GM23338 (cell line): ENCODE measurements at regions not wholly inside any gene's neighbourhood (a gene's known extent, or its start where the extent isn't known, plus 50 kb on each side); places are given as distances from the start of the nearest gene placed in this dataset.

ENCODE experiments used
- ATAC-seq: fragments of 200-7000 bp; cut with Tn5 transposase; 3 replicates; pipeline ENCODE4 v1.9.1; 2020
- DNase-seq: peaks from one replicate; pipeline ENCODE4 v3.0.0-alpha.2; 2015; ENCODE audit warnings: low spot score
- H2AFZ ChIP-seq: fragments of 200-600 bp; sonication (generic); 2 replicates; pipeline ENCODE4 v1.8.0; 2016; ENCODE audit warnings: antibody characterized with exemption, mild to moderate bottlenecking, moderate library complexity
- H3F3A ChIP-seq: fragments of 200-600 bp; sonication (generic); replicated peaks from 2 replicates; pipeline ENCODE4 v1.8.0; 2017; ENCODE audit warnings: antibody characterized with exemption, mixed run types, low read depth
- H3K27ac ChIP-seq: fragments of 200-600 bp; sonication (generic); 2 replicates; pipeline ENCODE4 v1.6.1; 2016; ENCODE audit warnings: low read depth
- H3K27me3 ChIP-seq: fragments of 200-600 bp; sonication (generic); 2 replicates; pipeline ENCODE4 v1.8.0; 2016; ENCODE audit warnings: mild to moderate bottlenecking, mixed run types, moderate library complexity; ENCODE audit not compliant: insufficient read depth
- H3K36me3 ChIP-seq: fragments of 200-600 bp; sonication (generic); 2 replicates; pipeline ENCODE4 v1.8.0; 2016; ENCODE audit warnings: mild to moderate bottlenecking; ENCODE audit not compliant: insufficient read depth
- H3K4me1 ChIP-seq: fragments of 200-600 bp; sonication (generic); 2 replicates; pipeline ENCODE4 v1.8.0; 2016; ENCODE audit warnings: mild to moderate bottlenecking, moderate library complexity; ENCODE audit not compliant: insufficient read depth
- H3K4me2 ChIP-seq: fragments of 200-600 bp; sonication (generic); 2 replicates; pipeline ENCODE4 v1.7.1; 2017; ENCODE audit warnings: mixed run types
- H3K4me3 ChIP-seq: fragments of 200-600 bp; sonication (generic); 2 replicates; pipeline ENCODE4 v1.6.1; 2016; ENCODE audit warnings: mixed run types
- H3K79me2 ChIP-seq: fragments of 200-600 bp; sonication (generic); replicated peaks from 2 replicates; pipeline ENCODE4 v1.8.0; 2017; ENCODE audit warnings: mild to moderate bottlenecking; ENCODE audit not compliant: insufficient read depth
- H3K9me2 ChIP-seq: fragments of 200-600 bp; sonication (generic); 2 replicates; pipeline ENCODE4 v1.8.0; 2017; ENCODE audit not compliant: insufficient read depth
- H4K20me1 ChIP-seq: fragments of 200-600 bp; sonication (generic); replicated peaks from 2 replicates; pipeline ENCODE4 v1.8.0; 2017; ENCODE audit warnings: mild to moderate bottlenecking; ENCODE audit not compliant: insufficient read depth
- H3K27ac Mint-ChIP-seq: 2 replicates; pipeline ENCODE4 v1.8.0; 2020; ENCODE audit warnings: inconsistent platforms, mild to moderate bottlenecking, moderate library complexity, mixed read lengths
- H3K27me3 Mint-ChIP-seq: 3 replicates; pipeline ENCODE4 v1.8.0; 2022; ENCODE audit warnings: low read depth, mild to moderate bottlenecking, moderate library complexity, mixed read lengths, inconsistent platforms; ENCODE audit not compliant: insufficient read depth, poor library complexity
- H3K36me3 Mint-ChIP-seq: 3 replicates; pipeline ENCODE4 v1.8.0; 2021; ENCODE audit warnings: low read depth, mild to moderate bottlenecking, inconsistent platforms, moderate library complexity, mixed read lengths
- H3K4me1 Mint-ChIP-seq: 3 replicates; pipeline ENCODE4 v1.8.0; 2020; ENCODE audit warnings: mild to moderate bottlenecking, inconsistent platforms, mixed read lengths
- H3K4me3 Mint-ChIP-seq: 3 replicates; pipeline ENCODE4 v1.8.0; 2021; ENCODE audit warnings: moderate library complexity, mild to moderate bottlenecking, inconsistent platforms, mixed read lengths
- H3K9me3 Mint-ChIP-seq: 3 replicates; pipeline ENCODE4 v1.8.0; 2020; ENCODE audit warnings: moderate library complexity, mild to moderate bottlenecking, inconsistent platforms, mixed read lengths
- JUNB ChIP-seq: IDR thresholded peaks from one replicate; pipeline ENCODE4 v1.6.1; 2016; ENCODE audit warnings: antibody characterized with exemption; ENCODE audit not compliant: unreplicated experiment
- REST ChIP-seq: IDR thresholded peaks from one replicate; pipeline ENCODE4 v1.6.1; 2018; ENCODE audit warnings: antibody characterized with exemption; ENCODE audit not compliant: unreplicated experiment
- ZNF462 ChIP-seq: fragments of 250-450 bp; sonication (Bioruptor Pico); IDR thresholded peaks from 2 replicates; pipeline ENCODE4 v1.5.0; 2020; ENCODE audit warnings: mild to moderate bottlenecking, moderate library complexity
- TF ChIP-seq, protein P1 (sequence below), 2 experiments: fragments of 200-600 bp in 1 of 2; sonication (generic) in 1 of 2; conservative IDR thresholded peaks; 2 replicates each; pipeline versions ENCODE4 v1.5.1 to v1.6.1; 2016 to 2017; ENCODE audit warnings: antibody characterized with exemption in 2 of 2, low read depth in 2 of 2, mild to moderate bottlenecking in 2 of 2, moderate library complexity in 1 of 2

DNA sequence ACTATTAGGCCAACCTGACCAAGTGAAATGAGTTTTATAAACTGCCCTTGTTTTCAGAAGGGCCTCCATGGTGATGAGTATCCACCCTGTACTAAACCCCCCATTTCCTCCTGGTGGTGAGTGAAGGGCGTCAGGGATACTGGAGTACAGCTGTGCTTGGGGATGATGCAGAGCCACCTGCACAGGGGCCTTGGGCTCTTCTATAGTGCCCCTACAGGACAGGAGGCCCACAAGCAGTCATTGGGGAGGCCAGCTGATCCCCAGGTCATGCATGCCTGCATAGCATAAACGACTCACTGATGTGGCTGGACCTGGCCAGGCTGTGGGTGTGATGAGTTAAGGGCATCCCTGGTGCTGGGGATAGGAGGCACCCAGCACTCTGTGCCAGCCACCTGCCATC, 114.1 kb upstream of the CELF2 start:
- Mint-ChIP-seq H3K9me3 (no peaks in the 10 kb centered on the region), H3K4me3 (no peak overlapping the region)
- ATAC-seq, result no peak

DNA sequence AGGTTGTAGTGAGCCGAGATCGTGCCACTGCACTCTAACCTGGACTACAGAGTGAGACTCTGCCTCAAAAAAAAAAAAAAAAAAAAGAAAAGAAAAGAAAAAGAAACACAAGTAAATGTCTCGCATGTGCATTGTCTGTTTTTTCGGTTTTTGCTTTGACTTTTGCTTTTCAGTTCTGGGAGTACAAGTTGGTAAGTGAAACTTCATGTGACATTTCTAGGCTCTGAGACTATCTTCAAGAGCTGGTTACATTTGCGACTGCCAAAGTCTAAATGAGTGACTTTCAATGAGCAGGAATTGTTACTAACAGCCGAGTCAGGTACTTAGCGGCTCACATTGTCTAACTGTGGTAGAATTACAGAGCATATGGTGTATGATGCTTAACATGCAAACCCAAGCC, 107.0 kb upstream of the CELF2 start:
- no peak overlapping the region for H3K4me3 ChIP-seq
- no peaks in the 10 kb centered on the region for H3K36me3 ChIP-seq
- Mint-ChIP-seq H3K4me3 (no peak overlapping the region), H3K4me1 (peaks cover 10% of the 10 kb centered on the region), H3K36me3 (no peaks in the 10 kb centered on the region), H3K27ac (0 out of 2 replicates have a peak overlapping the region, but pooled peaks have one; percentile 41), H3K9me3 (no peaks in the 10 kb centered on the region), H3K27me3 (peaks cover 6% of the 10 kb centered on the region)
- DNase-seq, result no peak
- H3K9me2 ChIP-seq, result no peaks in the 10 kb centered on the region
- H3K4me2 ChIP-seq, result no peak overlapping the region
- peaks cover 8% of the 10 kb centered on the region; the same call in 1 of the 2 replicates for H3K4me1 ChIP-seq
- no peaks in the 10 kb centered on the region for H3K79me2 ChIP-seq
- H3K27ac ChIP-seq, result no peak overlapping the region
- H2AFZ ChIP-seq, result peak overlapping the region; percentile 93; the same call in 1 of the 2 replicates
- no peaks in the 10 kb centered on the region for H4K20me1 ChIP-seq
- no peak for ATAC-seq
- H3F3A ChIP-seq, result no peaks in the 10 kb centered on the region
- H3K27me3 ChIP-seq, result no peaks in the 10 kb centered on the region
- TF ChIP-seq JUNB (no peak), ZNF462 (no peak)

More for the DNA sequence above, 114.1 kb upstream of the CELF2 start:
- Histone ChIP-seq H2AFZ (no peak overlapping the region), H3K4me3 (no peak overlapping the region), H3K79me2 (no peaks in the 10 kb centered on the region), H3K27me3 (no peaks in the 10 kb centered on the region), H4K20me1 (no peaks in the 10 kb centered on the region), H3K4me1 (no peaks in the 10 kb centered on the region), H3K27ac (no peak overlapping the region), H3K4me2 (no peak overlapping the region), H3K9me2 (0 out of 2 replicates have a peak, but pooled peaks cover 4% of the 10 kb centered on the region), H3F3A (no peaks in the 10 kb centered on the region), H3K36me3 (no peaks in the 10 kb centered on the region)
- DNase-seq, result peak; percentile 9
- Mint-ChIP-seq H3K4me1 (no peaks in the 10 kb centered on the region), H3K36me3 (no peaks in the 10 kb centered on the region), H3K27me3 (peaks cover 5% of the 10 kb centered on the region), H3K27ac (no peak overlapping the region)
- TF ChIP-seq REST, result no peak
- TF ChIP-seq, protein P1, sequence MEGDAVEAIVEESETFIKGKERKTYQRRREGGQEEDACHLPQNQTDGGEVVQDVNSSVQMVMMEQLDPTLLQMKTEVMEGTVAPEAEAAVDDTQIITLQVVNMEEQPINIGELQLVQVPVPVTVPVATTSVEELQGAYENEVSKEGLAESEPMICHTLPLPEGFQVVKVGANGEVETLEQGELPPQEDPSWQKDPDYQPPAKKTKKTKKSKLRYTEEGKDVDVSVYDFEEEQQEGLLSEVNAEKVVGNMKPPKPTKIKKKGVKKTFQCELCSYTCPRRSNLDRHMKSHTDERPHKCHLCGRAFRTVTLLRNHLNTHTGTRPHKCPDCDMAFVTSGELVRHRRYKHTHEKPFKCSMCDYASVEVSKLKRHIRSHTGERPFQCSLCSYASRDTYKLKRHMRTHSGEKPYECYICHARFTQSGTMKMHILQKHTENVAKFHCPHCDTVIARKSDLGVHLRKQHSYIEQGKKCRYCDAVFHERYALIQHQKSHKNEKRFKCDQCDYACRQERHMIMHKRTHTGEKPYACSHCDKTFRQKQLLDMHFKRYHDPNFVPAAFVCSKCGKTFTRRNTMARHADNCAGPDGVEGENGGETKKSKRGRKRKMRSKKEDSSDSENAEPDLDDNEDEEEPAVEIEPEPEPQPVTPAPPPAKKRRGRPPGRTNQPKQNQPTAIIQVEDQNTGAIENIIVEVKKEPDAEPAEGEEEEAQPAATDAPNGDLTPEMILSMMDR (conservative IDR thresholded peaks at IDR 0.05; ENCODE audit: low read depth in 2 of 2), result peak in 1 of 2 experiments; percentile 39; a peak in 2 of 4 replicates
